ENCODE measurements at regions not wholly inside any gene's neighbourhood (a gene's known extent, or its start where the extent isn't known, plus 50 kb on each side); places are given as distances from the start of the nearest gene placed in this dataset.

DNA sequence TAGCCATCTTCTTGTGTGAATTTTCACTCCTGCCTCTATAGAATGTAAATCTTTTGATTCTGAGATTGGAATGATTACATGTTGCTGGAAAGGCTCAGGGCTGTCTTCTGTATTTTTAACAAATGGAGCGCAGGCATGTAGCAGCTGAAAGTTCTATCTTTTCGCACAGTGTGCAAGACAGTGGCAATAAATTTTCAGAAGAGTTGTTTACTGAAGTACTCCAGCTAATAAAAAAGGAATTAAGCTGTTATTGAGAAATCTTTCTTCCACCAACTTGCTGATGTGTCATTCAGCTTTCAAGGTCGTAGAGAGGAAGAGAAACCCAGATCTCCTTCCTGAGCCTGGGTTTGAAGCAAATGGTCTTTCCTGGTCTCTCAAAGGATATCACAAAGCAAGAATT lies 122.0 kb upstream of the PUDP start:
- no peak for DNase-seq (ENCODE audit: low read depth)
- TF ChIP-seq, protein P1, sequence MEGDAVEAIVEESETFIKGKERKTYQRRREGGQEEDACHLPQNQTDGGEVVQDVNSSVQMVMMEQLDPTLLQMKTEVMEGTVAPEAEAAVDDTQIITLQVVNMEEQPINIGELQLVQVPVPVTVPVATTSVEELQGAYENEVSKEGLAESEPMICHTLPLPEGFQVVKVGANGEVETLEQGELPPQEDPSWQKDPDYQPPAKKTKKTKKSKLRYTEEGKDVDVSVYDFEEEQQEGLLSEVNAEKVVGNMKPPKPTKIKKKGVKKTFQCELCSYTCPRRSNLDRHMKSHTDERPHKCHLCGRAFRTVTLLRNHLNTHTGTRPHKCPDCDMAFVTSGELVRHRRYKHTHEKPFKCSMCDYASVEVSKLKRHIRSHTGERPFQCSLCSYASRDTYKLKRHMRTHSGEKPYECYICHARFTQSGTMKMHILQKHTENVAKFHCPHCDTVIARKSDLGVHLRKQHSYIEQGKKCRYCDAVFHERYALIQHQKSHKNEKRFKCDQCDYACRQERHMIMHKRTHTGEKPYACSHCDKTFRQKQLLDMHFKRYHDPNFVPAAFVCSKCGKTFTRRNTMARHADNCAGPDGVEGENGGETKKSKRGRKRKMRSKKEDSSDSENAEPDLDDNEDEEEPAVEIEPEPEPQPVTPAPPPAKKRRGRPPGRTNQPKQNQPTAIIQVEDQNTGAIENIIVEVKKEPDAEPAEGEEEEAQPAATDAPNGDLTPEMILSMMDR (IDR thresholded peaks at IDR 0.05; ENCODE audit: low read depth, low read length, missing control alignments) = no peak
- in situ Hi-C loops (cut with HindIII; ENCODE audit: low sequenced_read_pairs) = no loop called here
- no peak overlapping the region for H3K4me3 ChIP-seq (ENCODE audit: low read depth, low read length)

DNA sequence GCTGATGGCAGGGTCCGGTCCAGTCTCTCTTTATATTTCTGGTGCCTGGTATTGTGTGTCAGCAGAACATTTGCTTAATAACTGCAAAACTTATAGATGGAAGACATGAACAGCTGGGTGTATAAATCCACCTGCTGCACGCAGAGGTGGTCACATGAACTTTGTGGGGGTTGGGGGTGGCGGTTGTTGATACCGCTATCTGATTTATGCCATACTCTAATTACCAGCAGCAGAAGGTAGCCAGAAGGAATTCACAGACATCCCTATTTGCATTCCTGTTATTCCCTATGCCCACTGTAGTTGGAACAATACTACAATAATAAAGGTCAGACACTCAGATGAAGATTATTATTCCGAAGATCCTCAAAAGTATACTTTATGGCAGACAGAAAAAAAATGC lies 121.6 kb upstream of the PUDP start:
- no peak for DNase-seq (ENCODE audit: low read depth)
- no peak overlapping the region for H3K4me3 ChIP-seq (ENCODE audit: low read depth, low read length)
- in situ Hi-C loops (cut with HindIII; ENCODE audit: low sequenced_read_pairs) = no loop called here
- TF ChIP-seq, protein P1 (IDR thresholded peaks at IDR 0.05; ENCODE audit: low read depth, low read length, missing control alignments) = no peak

GRCh38 chrX:7266288-7266687 lies 118.3 kb upstream of the PUDP start:
- in situ Hi-C loops (cut with HindIII; ENCODE audit: low sequenced_read_pairs) = no loop called here

GRCh38 chrX:7264399-7264798 lies 116.4 kb upstream of the PUDP start:
- DNase-seq (ENCODE audit: low read depth) = no peak
- no peak overlapping the region for H3K4me3 ChIP-seq (ENCODE audit: low read depth, low read length)
- TF ChIP-seq, protein P1 (IDR thresholded peaks at IDR 0.05; ENCODE audit: low read depth, low read length, missing control alignments) = no peak
- in situ Hi-C loops (cut with HindIII; ENCODE audit: low sequenced_read_pairs) = no loop called here

More at GRCh38 chrX:7266288-7266687, 118.3 kb upstream of the PUDP start:
- DNase-seq (ENCODE audit: low read depth) = no peak
- TF ChIP-seq, protein P1 (IDR thresholded peaks at IDR 0.05; ENCODE audit: low read depth, low read length, missing control alignments) = no peak
- H3K4me3 ChIP-seq (ENCODE audit: low read depth, low read length) = no peak overlapping the region

- DNase-seq (ENCODE audit: low read depth) = no peak
- H3K4me3 ChIP-seq (ENCODE audit: low read depth, low read length) = no peak overlapping the region
- in situ Hi-C loops (cut with HindIII; ENCODE audit: low sequenced_read_pairs) = no loop called here
- TF ChIP-seq, protein P1 (IDR thresholded peaks at IDR 0.05; ENCODE audit: low read depth, low read length, missing control alignments) = no peak
Observed at GRCh38 chrX:7263961-7264360, 116.0 kb upstream of the PUDP start.

DNA sequence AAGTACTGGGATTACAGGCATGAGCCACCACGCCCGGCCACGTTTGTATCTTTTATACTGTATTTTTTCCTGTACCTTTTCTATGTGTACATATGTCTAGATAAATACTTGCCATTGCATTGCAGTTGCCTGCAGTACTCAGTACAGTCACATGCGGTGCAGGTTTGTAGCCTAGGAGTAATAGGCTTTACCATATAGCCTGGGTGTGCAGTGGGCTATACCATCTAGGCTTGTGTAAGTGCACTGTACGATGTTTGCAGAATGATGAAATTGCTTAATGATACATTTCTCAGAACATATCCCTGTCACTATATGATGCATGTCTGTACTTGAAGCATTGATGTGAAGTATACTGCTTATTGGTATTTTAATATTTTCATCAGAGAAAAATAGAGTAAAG lies 115.4 kb upstream of the PUDP start:
- in situ Hi-C loops (cut with HindIII; ENCODE audit: low sequenced_read_pairs) = no loop called here
- H3K4me3 ChIP-seq (ENCODE audit: low read depth, low read length) = no peak overlapping the region
- TF ChIP-seq, protein P1 (IDR thresholded peaks at IDR 0.05; ENCODE audit: low read depth, low read length, missing control alignments) = no peak
- no peak for DNase-seq (ENCODE audit: low read depth)

- no peak for DNase-seq (ENCODE audit: low read depth)
- in situ Hi-C loops (cut with HindIII; ENCODE audit: low sequenced_read_pairs) = no loop called here
- TF ChIP-seq, protein P1 (IDR thresholded peaks at IDR 0.05; ENCODE audit: low read depth, low read length, missing control alignments) = no peak
- no peak overlapping the region for H3K4me3 ChIP-seq (ENCODE audit: low read depth, low read length)
Observed at GRCh38 chrX:7262551-7262950, 114.6 kb upstream of the PUDP start.
